Lung (tissue), 11 donors: ENCODE measurements at regions not wholly inside any gene's neighbourhood (a gene's known extent, or its start where the extent isn't known, plus 50 kb on each side); places are given as distances from the start of the nearest gene placed in this dataset.

Source experiments
- ATAC-seq: fragments of 200-7000 bp; cut with Tn5 transposase; one replicate; pipeline ENCODE4 v1.9.1; 2020; ENCODE audit warnings: moderate number of reproducible peaks; ENCODE audit not compliant: insufficient read depth, low FRiP score
- DNase-seq, 3 donors: peaks; one replicate each; pipeline ENCODE4 v3.0.0-alpha.2; 2013 to 2017
- H3K27ac ChIP-seq, 2 donors: one replicate each; pipeline ENCODE4 v1.5.1; 2013; ENCODE audit warnings: mild to moderate bottlenecking in 2 of 2, moderate library complexity in 2 of 2, control low read depth in 1 of 2, inconsistent platforms in 1 of 2, low read depth in 1 of 2, low read length in 1 of 2
- H3K27me3 ChIP-seq, 3 donors: one replicate each; pipeline ENCODE4 v1.5.1; 2013; ENCODE audit warnings: low read length in 2 of 3; ENCODE audit not compliant: control insufficient read depth in 3 of 3, insufficient read depth in 3 of 3
- H3K36me3 ChIP-seq, 4 donors: one replicate each; pipeline ENCODE4 v1.5.1; 2013; ENCODE audit warnings: low read length in 4 of 4, mild to moderate bottlenecking in 1 of 4, moderate library complexity in 1 of 4; ENCODE audit not compliant: control insufficient read depth in 4 of 4, insufficient read depth in 4 of 4
- H3K4me1 ChIP-seq, 5 donors: one replicate each; pipeline ENCODE4 v1.5.1; 2013; ENCODE audit warnings: low read length in 5 of 5, mild to moderate bottlenecking in 2 of 5, moderate library complexity in 1 of 5; ENCODE audit not compliant: control insufficient read depth in 5 of 5, insufficient read depth in 5 of 5
- H3K4me3 ChIP-seq: one replicate; pipeline ENCODE4 v1.5.1; 2013; ENCODE audit warnings: mild to moderate bottlenecking, control low read depth, moderate library complexity
- H3K9ac ChIP-seq, 2 donors: one replicate each; pipeline ENCODE4 v1.5.1; 2013; ENCODE audit warnings: low read length in 2 of 2, control low read depth in 1 of 2; ENCODE audit not compliant: insufficient read depth in 1 of 2
- H3K9me3 ChIP-seq, 4 donors: one replicate each; pipeline ENCODE4 v1.5.1; 2013; ENCODE audit warnings: low read length in 3 of 4, mild to moderate bottlenecking in 1 of 4, moderate library complexity in 1 of 4; ENCODE audit not compliant: control insufficient read depth in 4 of 4, insufficient read depth in 3 of 4
- WGBS, 2 donors: extraction: QIAGEN DNeasy Blood & Tissue Kit; methylation state at CpG; one replicate each; pipeline ENCODE4 v1.1.7; 2013; 5-methylcytosine and 5-hydroxymethylcytosine counted together
- TF ChIP-seq, protein P1 (sequence below): IDR thresholded peaks from 2 replicates; pipeline ENCODE4 v1.5.1; 2012; ENCODE audit warnings: mild to moderate bottlenecking; ENCODE audit errors: control extremely low read depth, extremely low read depth
- donor health status: control.
- donor health status: control.
- donor health status: Bipolar disorder and iron deficiency.
- donor health status: healthy.
- donor health status: DM: yes; HTN: yes; CAD: no.

DNA sequence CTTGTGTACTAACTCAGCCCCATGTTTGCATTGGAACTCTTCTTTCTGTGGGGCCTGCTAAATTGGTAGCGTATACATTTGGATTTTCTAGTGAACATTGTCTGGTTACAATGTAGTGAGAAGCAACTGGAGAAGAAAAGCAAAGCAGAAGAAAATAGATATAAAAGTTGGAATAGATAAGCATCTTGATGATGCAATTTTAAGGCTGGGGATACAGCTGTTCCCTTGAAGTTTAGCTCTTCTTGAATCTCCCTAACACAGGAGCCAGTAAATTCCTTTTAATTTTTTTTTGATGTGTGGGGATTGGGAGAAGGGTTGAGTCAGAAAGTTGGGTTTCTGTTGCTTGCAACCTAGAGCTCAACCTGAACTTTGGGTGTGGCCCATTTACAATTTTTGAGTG lies 308.1 kb downstream of the STIM2 start:
- DNase-seq (no peak), ATAC-seq (no peak)
- Histone ChIP-seq H3K9ac (no peak overlapping the region), H3K4me1 (no peaks in the 10 kb centered on the region), H3K36me3 (no peaks in the 10 kb centered on the region), H3K27me3 (no peaks in the 10 kb centered on the region), H3K9me3 (peaks cover 0 to 5% (median 0%) of the 10 kb centered on the region in 4 donors), H3K27ac (no peak overlapping the region), H3K4me3 (no peak overlapping the region)
- 93 to 100% methylated on average over 1 of the region's 1 CpG for WGBS, 2 donors
- TF ChIP-seq, protein P1, sequence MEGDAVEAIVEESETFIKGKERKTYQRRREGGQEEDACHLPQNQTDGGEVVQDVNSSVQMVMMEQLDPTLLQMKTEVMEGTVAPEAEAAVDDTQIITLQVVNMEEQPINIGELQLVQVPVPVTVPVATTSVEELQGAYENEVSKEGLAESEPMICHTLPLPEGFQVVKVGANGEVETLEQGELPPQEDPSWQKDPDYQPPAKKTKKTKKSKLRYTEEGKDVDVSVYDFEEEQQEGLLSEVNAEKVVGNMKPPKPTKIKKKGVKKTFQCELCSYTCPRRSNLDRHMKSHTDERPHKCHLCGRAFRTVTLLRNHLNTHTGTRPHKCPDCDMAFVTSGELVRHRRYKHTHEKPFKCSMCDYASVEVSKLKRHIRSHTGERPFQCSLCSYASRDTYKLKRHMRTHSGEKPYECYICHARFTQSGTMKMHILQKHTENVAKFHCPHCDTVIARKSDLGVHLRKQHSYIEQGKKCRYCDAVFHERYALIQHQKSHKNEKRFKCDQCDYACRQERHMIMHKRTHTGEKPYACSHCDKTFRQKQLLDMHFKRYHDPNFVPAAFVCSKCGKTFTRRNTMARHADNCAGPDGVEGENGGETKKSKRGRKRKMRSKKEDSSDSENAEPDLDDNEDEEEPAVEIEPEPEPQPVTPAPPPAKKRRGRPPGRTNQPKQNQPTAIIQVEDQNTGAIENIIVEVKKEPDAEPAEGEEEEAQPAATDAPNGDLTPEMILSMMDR, result no peak

DNA sequence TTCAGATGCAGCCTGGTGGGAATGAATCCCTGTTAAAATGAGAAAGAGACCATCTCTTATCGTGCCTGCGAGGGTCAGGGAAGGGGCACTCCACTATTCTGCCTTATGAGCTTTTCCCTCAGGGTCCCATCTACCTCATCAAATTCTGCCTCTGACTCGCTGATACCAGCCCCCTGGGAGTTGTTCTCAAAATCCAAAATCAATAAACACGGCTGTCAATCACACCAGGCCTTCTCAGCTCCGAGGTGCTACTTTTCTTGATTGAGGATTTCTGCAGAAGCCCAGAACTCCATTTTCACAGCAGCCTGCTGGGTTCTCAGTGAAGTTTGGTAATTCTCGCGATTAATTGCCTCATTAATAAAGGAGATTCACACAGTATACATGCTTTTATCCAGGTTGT lies 312.6 kb downstream of the STIM2 start:
- Histone ChIP-seq H3K27ac (no peak overlapping the region), H3K4me1 (no peaks in the 10 kb centered on the region), H3K27me3 (no peaks in the 10 kb centered on the region), H3K4me3 (no peak overlapping the region), H3K36me3 (no peaks in the 10 kb centered on the region), H3K9me3 (peaks cover 0 to 2% (median 0%) of the 10 kb centered on the region in 4 donors), H3K9ac (no peak overlapping the region)
- WGBS, 2 donors, result 74 to 77% methylated on average over 7 of the region's 7 CpGs
- no peak for DNase-seq
- TF ChIP-seq, protein P1, result no peak
- no peak for ATAC-seq

DNA sequence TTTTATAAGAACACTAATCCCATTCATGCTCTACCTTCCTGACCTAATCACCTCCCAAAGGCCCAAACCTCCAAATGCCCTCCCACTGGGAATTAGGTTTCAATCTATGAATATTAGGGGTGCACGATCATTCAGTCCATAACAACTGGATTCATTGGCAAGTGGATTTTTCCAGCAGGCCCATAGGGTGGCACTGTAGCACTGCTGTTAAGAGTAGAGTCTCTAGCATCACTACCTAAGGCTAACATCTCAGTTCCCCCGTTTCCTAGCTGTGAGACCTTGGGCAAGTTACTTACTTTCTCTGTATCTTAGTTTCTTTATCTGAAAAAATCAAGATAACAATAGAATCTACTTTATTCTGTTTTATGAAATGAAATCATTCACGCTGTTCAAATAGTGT lies 315.8 kb downstream of the STIM2 start:
- Histone ChIP-seq H3K27me3 (no peaks in the 10 kb centered on the region), H3K36me3 (no peaks in the 10 kb centered on the region), H3K9ac (no peak overlapping the region), H3K4me1 (no peaks in the 10 kb centered on the region), H3K27ac (no peak overlapping the region), H3K9me3 (peaks cover 0 to 2% (median 0%) of the 10 kb centered on the region in 4 donors), H3K4me3 (no peak overlapping the region)
- 66 to 77% methylated on average over 3 of the region's 3 CpGs for WGBS, 2 donors
- ATAC-seq (no peak), DNase-seq (peak; percentile 19 to 63 (median 49))
- TF ChIP-seq, protein P1, result no peak

DNA sequence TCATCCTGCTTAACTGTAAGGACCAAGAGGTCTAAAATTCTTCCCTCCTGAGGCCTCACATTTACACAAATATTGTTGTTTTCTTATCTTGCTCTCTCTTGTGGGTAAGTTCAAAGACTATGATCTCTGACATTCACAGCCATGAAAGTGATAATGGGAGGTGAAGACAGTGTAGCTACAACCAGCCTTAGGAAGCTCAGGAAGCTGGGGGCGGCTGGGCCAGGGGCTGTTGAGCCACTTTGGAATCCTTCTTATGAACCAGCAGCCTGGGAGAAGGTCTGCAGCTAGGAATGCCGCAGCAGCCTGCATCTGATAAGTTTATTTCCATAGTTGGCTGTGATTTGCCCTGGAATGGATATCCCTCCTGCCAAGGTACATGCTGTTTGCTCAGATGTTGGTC lies 316.2 kb downstream of the STIM2 start:
- Histone ChIP-seq H3K9me3 (no peaks in the 10 kb centered on the region), H3K27ac (no peak overlapping the region), H3K27me3 (no peaks in the 10 kb centered on the region), H3K4me3 (no peak overlapping the region), H3K4me1 (no peaks in the 10 kb centered on the region), H3K9ac (no peak overlapping the region), H3K36me3 (no peaks in the 10 kb centered on the region)
- ATAC-seq (no peak), DNase-seq (no peak)
- 48 to 84% methylated on average over 2 of the region's 2 CpGs for WGBS, 2 donors
- TF ChIP-seq, protein P1, result no peak
